22Rv1 (cell line): ENCODE measurements at regions not wholly inside any gene's neighbourhood (a gene's known extent, or its start where the extent isn't known, plus 50 kb on each side); places are given as distances from the start of the nearest gene placed in this dataset.

ENCODE experiments used
- H3K27ac ChIP-seq: fragments of 450-650 bp; 2 replicates; pipeline ENCODE4 v1.5.1; 2017
- CTCF ChIP-seq: fragments of 450-650 bp; IDR thresholded peaks from 2 replicates; pipeline ENCODE4 v1.5.1; 2017; ENCODE audit warnings: mild to moderate bottlenecking
- ZFX ChIP-seq: fragments of 450-650 bp; IDR thresholded peaks from 2 replicates; pipeline ENCODE4 v1.6.1; 2017; ENCODE audit warnings: antibody characterized with exemption, borderline replicate concordance

GRCh38 chr2:136308611-136309010, 190.7 kb upstream of the CXCR4 start:
- TF ChIP-seq ZFX (no peak), CTCF (no peak)
- no peak overlapping the region for H3K27ac ChIP-seq

GRCh38 chr2:136306836-136307235, 188.9 kb upstream of the CXCR4 start:
- H3K27ac ChIP-seq, result no peak overlapping the region
- no peak for TF ChIP-seq ZFX

- H3K27ac ChIP-seq, result no peak overlapping the region
- TF ChIP-seq ZFX (no peak), CTCF (no peak)
These were observed 187.7 kb upstream of the CXCR4 start for GRCh38 chr2:136305517-136306192.

GRCh38 chr2:136301006-136301405, 183.1 kb upstream of the CXCR4 start:
- H3K27ac ChIP-seq, result no peak overlapping the region
- TF ChIP-seq ZFX (no peak), CTCF (no peak)

- no peak for TF ChIP-seq ZFX
- TF ChIP-seq CTCF, result no peak
- no peak overlapping the region for H3K27ac ChIP-seq
These were observed 180.7 kb upstream of the CXCR4 start for GRCh38 chr2:136298631-136299030.

GRCh38 chr2:136297994-136298393, 180.0 kb upstream of the CXCR4 start:
- TF ChIP-seq CTCF, result no peak
- TF ChIP-seq ZFX, result no peak
- H3K27ac ChIP-seq, result no peak overlapping the region

- H3K27ac ChIP-seq, result no peak overlapping the region
- TF ChIP-seq ZFX (no peak), CTCF (no peak)
These were observed 179.4 kb upstream of the CXCR4 start for GRCh38 chr2:136297312-136297711.

- TF ChIP-seq CTCF (no peak), ZFX (no peak)
- no peak overlapping the region for H3K27ac ChIP-seq
These were observed 177.2 kb upstream of the CXCR4 start for GRCh38 chr2:136295168-136295567.
